ENCODE measurements at regions not wholly inside any gene's neighbourhood (a gene's known extent, or its start where the extent isn't known, plus 50 kb on each side); places are given as distances from the start of the nearest gene placed in this dataset.

GRCh38 chrX:20989361-20989760, 384.9 kb upstream of the CNKSR2 start:
- TF ChIP-seq CTCF (conservative IDR thresholded peaks at IDR 0.05; ENCODE audit: low read length) (no peak), EZH2phosphoT487 (IDR thresholded peaks at IDR 0.05; ENCODE audit: borderline replicate concordance) (no peak)
